ENCODE measurements at regions not wholly inside any gene's neighbourhood (a gene's known extent, or its start where the extent isn't known, plus 50 kb on each side); places are given as distances from the start of the nearest gene placed in this dataset.

DNA sequence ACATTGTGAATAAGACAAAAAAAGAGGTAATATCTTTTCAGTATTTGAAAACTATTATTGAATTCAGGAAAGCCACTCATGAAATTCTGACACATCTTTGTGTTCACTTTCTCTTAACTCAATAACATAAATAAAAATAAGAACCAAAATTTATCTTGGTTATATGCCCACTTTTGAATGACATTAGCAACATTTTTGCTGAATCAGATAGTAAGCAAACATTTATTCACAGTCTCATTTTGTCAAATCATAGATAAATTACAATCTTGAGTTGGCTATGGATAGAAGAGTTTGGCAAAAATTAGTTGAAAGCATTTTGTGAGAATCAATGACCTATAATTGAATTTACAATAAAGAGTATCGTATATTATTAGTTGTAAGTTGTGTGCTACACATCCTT lies 545.1 kb upstream of the PKDCC start:
- TF ChIP-seq ZNF274 (IDR thresholded peaks at IDR 0.05; ENCODE audit: low read depth, low read length), result no peak
- no peak for TF ChIP-seq YY1 (IDR thresholded peaks at IDR 0.05; ENCODE audit: insufficient read depth, insufficient read length)
- TF ChIP-seq SUZ12 (IDR thresholded peaks at IDR 0.05; ENCODE audit: extremely low read depth, insufficient read depth, insufficient read length), result no peak

All from NT2/D1 (cell line).